Brain microvascular endothelial cell (primary cell): ENCODE measurements at regions not wholly inside any gene's neighbourhood (a gene's known extent, or its start where the extent isn't known, plus 50 kb on each side); places are given as distances from the start of the nearest gene placed in this dataset.

Experiments used
- DNase-seq: peaks from one replicate; pipeline ENCODE4 v3.0.0-alpha.2; 2020
- H3K27ac ChIP-seq: fragments of 250-450 bp; sonication (Bioruptor Pico); 2 replicates; pipeline ENCODE4 v1.5.1; 2020; ENCODE audit warnings: mild to moderate bottlenecking, moderate library complexity
- H3K27me3 ChIP-seq: fragments of 250-450 bp; sonication (Bioruptor Pico); replicated peaks from 2 replicates; pipeline ENCODE4 v1.5.1; 2020; ENCODE audit warnings: mild to moderate bottlenecking
- H3K36me3 ChIP-seq: fragments of 250-450 bp; sonication (Bioruptor Pico); replicated peaks from 2 replicates; pipeline ENCODE4 v1.5.1; 2020; ENCODE audit warnings: mild to moderate bottlenecking
- H3K4me3 ChIP-seq: 2 replicates; pipeline ENCODE4 v1.5.1; 2011; ENCODE audit warnings: low read depth, mild to moderate bottlenecking, control low read depth, low read length, moderate library complexity
- in situ Hi-C: cut with HindIII; loops from 2 replicates; pipeline ENCODE4 v1.10.0; 2017; ENCODE audit warnings: low sequenced_read_pairs, low pct_ligation_motif_present
- TF ChIP-seq, protein P1 (sequence below): IDR thresholded peaks from 2 replicates; pipeline ENCODE4 v1.5.1; 2011; ENCODE audit warnings: low read depth, mild to moderate bottlenecking, moderate library complexity, low read length, control low read depth, inconsistent platforms; ENCODE audit errors: missing control alignments

- H3K4me3 ChIP-seq: no peak overlapping the region
- TF ChIP-seq, protein P1, sequence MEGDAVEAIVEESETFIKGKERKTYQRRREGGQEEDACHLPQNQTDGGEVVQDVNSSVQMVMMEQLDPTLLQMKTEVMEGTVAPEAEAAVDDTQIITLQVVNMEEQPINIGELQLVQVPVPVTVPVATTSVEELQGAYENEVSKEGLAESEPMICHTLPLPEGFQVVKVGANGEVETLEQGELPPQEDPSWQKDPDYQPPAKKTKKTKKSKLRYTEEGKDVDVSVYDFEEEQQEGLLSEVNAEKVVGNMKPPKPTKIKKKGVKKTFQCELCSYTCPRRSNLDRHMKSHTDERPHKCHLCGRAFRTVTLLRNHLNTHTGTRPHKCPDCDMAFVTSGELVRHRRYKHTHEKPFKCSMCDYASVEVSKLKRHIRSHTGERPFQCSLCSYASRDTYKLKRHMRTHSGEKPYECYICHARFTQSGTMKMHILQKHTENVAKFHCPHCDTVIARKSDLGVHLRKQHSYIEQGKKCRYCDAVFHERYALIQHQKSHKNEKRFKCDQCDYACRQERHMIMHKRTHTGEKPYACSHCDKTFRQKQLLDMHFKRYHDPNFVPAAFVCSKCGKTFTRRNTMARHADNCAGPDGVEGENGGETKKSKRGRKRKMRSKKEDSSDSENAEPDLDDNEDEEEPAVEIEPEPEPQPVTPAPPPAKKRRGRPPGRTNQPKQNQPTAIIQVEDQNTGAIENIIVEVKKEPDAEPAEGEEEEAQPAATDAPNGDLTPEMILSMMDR: no peak
- no peaks in the 10 kb centered on the region for H3K27me3 ChIP-seq
- DNase-seq: no peak
- no peak overlapping the region for H3K27ac ChIP-seq
- H3K36me3 ChIP-seq: no peaks in the 10 kb centered on the region
- in situ Hi-C loops: no loop called here
Observed at GRCh38 chr20:7346026-7346425, 578.5 kb downstream of the BMP2 start.

GRCh38 chr20:7346562-7346961 lies 579.1 kb downstream of the BMP2 start:
- Histone ChIP-seq H3K27ac (no peak overlapping the region), H3K4me3 (no peak overlapping the region), H3K36me3 (no peaks in the 10 kb centered on the region), H3K27me3 (no peaks in the 10 kb centered on the region)
- in situ Hi-C loops: no loop called here
- TF ChIP-seq, protein P1: no peak
- DNase-seq: no peak

GRCh38 chr20:7347409-7347808 lies 579.9 kb downstream of the BMP2 start:
- no peak for DNase-seq
- Histone ChIP-seq H3K4me3 (no peak overlapping the region), H3K27ac (no peak overlapping the region), H3K36me3 (no peaks in the 10 kb centered on the region), H3K27me3 (no peaks in the 10 kb centered on the region)
- in situ Hi-C loops: no loop called here
- TF ChIP-seq, protein P1: no peak

- Histone ChIP-seq H3K27me3 (no peaks in the 10 kb centered on the region), H3K27ac (no peak overlapping the region), H3K36me3 (no peaks in the 10 kb centered on the region), H3K4me3 (no peak overlapping the region)
- in situ Hi-C loops: no loop called here
- DNase-seq: no peak
- TF ChIP-seq, protein P1: no peak
Observed at GRCh38 chr20:7348253-7348652, 580.8 kb downstream of the BMP2 start.

DNA sequence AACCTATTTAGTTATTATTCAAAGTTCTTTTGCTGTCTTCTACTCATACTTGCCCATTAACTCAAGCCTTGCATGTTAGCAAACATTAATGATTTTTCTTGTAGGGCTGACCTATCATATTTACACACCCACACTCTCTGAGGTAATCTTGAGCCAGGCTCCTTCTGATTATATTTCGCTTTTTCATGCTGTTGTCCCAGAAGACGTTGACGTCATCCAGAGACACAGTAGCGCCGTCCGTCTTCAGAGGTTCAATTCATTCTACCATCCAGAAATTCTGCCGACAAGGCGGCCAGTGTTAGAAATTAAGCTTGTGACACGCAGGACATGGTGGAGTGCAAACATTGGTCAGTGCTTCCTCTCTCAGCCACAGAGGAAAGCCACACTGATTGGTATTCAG lies 584.7 kb downstream of the BMP2 start:
- Histone ChIP-seq H3K4me3 (no peak overlapping the region), H3K36me3 (no peaks in the 10 kb centered on the region), H3K27me3 (no peaks in the 10 kb centered on the region), H3K27ac (no peak overlapping the region)
- TF ChIP-seq, protein P1: no peak
- in situ Hi-C loops: no loop called here
- no peak for DNase-seq

DNA sequence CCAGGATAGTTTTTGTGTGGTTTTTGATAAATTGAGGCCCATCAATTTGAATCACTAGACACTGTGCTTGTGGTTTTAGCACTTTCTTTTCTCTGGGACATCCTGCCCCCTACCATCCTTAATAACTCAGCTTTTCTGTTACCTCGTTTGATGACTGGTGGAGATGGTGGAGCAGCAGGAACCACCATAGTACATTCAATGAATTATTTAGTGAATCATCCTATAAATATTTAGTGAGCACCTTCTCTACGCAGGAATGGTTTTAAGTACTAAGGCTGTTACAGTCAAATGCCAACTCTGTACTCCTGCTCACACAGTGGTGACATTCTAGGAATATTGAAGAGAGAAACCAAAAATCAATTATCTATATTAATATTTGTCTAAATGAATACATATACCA lies 585.2 kb downstream of the HAO1 start:
- no peaks in the 10 kb centered on the region for H3K27me3 ChIP-seq
- in situ Hi-C loops: no loop called here
- TF ChIP-seq, protein P1: no peak
- DNase-seq: no peak
- no peaks in the 10 kb centered on the region for H3K36me3 ChIP-seq
- H3K27ac ChIP-seq: no peak overlapping the region
- no peak overlapping the region for H3K4me3 ChIP-seq
